Activated CD4-positive, alpha-beta T cell treated with anti-CD3 and anti-CD28 coated beads, Interleukin-2, Interleukin-4, amounts not matched to agents 100 ng/mL and 50 ng/mL, durations not matched to agents 16 hours and 8 hours (primary cell): ENCODE measurements at regions not wholly inside any gene's neighbourhood (a gene's known extent, or its start where the extent isn't known, plus 50 kb on each side); places are given as distances from the start of the nearest gene placed in this dataset.

Experiments
- DNase-seq: peaks from one replicate; pipeline ENCODE4 v3.0.0-alpha.2; 2020; ENCODE audit warnings: low spot score

- DNase-seq = no peak
Measured at GRCh38 chr2:158732573-158733429, 62.3 kb upstream of the DAPL1 start.

DNA sequence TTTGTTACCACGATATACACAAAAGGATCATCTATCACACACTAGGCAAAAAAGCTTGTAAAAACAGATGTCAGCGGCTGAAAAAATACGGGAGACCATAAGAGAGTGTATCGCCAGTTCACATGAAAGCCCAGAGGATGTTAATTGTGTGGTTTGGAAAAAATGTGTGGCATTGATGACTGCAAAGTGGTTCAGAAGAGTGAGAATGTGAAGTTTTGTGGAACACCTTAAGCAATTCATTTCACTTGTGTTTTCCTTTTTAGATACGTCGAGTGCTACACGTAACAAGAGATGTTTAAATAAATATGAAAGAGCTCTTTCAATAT lies 61.7 kb upstream of the DAPL1 start:
- no peak for DNase-seq

DNA sequence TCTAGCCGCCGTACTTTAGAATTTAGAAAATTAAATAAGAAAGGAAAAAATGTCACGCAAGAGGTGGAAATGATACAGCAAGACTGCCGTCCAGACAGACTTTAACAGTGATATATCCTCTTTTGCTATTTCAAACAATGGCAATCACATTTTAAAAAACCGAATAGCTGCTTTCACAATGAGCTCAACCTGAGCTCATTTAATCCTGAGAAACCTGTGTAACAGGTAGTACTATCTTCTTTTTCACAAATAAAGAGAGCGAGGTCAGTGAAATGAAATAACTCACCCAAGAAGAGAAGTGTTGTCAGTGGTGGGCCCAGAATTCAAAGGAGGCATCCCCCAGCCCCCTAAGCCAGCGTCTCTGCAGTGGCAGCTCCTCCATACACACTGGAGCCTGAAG lies 60.7 kb upstream of the DAPL1 start:
- no peak for DNase-seq

DNA sequence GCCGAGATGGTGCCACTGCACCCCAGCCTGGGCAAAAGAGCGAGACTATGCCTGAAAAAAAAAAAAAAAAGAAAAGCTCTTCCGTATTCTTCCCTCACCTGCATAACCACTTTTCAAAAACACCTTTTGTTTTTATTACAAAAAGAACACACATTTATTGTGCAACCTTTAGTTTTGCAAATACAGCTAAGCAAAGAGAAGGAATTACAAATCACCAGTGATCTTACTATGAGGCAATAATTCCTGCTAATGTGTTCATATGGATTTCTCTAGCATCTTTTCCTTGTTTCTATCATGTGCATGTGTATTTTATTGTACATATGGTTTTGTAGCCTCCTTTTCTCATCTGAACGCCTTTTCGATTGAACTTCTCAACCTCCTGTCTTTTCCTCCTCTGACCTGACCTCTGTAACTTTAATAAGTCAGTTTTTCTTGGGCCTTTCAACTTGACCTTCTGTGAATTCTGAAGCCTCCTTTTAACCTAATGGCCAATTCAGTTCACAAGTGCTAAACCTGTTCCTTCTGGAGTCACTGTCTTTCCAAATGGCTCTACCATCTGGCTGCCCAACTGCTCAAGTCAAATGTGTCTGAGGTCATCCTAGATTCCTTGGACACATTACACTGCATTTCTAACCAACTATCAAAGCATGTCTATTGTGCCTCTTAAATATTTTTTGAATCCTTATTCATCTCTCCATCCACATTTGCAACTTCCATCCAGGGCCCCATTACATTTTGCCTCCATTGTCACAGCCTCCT lies 59.1 kb upstream of the DAPL1 start:
- DNase-seq = no peak

DNA sequence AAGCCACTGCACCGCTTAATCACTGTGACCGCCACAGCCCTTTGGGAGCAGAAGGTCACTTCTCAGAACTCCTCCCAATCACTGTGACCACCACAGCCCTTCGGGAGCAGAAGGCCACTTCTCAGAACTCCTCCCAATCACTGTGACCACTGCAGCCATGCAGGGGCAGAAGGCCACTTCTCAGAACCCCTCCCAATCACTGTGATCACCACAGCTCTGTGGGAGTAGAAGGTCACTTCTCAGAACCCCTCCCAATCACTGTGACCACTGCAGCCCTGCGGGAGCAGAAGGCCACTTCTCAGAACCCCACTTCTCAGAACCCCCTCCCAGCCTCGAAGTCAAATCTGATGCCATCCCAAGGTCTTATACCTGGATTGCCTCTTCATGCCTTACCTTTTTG lies 56.8 kb upstream of the DAPL1 start:
- no peak for DNase-seq

- no peak for DNase-seq
Measured at GRCh38 chr2:158740127-158740526, 55.0 kb upstream of the DAPL1 start.

DNA sequence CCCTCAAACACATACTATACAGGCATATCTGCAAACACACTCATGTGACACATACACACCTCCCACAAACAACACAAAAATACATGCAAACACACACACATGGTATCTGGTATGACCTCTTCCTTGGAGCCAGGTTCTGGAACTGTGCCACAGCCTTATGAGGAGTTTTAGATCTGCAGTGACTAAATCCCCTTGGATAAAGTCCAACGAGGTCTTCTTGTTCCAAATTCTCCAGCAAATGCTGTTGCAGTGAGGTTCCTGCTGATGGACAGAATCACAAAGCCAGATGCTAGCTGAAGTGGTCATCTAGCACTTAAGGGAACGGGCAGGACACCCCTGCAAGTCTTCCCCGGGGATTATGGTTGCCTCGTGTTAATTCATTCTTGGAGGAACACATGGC lies 54.5 kb upstream of the DAPL1 start:
- DNase-seq = no peak

- no peak for DNase-seq
Measured at GRCh38 chr2:158741625-158742024, 53.5 kb upstream of the DAPL1 start.

- no peak for DNase-seq
Measured at GRCh38 chr2:158742536-158742935, 52.6 kb upstream of the DAPL1 start.

DNA sequence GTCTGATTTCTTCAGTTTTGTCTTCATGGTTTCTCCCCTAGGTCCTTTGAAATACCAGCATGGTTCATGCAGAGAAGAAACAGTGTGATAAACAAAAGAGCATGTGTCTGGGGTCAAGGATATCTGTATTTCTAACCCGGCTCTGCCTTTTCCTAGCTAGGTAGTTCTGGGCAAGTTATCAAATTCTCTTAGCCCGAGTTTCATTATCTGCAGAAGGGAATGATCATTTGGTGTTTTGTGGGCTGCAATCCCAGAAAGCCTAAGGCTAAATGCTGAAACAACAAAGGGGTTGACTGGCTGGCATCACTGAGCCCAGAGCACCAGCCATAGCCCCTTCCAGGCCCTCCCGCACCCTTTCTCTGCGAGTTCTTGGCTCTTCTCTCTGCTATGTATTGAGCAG lies 51.7 kb upstream of the DAPL1 start:
- no peak for DNase-seq

- no peak for DNase-seq
Measured at GRCh38 chr2:158743879-158744278, 51.2 kb upstream of the DAPL1 start.

DNA sequence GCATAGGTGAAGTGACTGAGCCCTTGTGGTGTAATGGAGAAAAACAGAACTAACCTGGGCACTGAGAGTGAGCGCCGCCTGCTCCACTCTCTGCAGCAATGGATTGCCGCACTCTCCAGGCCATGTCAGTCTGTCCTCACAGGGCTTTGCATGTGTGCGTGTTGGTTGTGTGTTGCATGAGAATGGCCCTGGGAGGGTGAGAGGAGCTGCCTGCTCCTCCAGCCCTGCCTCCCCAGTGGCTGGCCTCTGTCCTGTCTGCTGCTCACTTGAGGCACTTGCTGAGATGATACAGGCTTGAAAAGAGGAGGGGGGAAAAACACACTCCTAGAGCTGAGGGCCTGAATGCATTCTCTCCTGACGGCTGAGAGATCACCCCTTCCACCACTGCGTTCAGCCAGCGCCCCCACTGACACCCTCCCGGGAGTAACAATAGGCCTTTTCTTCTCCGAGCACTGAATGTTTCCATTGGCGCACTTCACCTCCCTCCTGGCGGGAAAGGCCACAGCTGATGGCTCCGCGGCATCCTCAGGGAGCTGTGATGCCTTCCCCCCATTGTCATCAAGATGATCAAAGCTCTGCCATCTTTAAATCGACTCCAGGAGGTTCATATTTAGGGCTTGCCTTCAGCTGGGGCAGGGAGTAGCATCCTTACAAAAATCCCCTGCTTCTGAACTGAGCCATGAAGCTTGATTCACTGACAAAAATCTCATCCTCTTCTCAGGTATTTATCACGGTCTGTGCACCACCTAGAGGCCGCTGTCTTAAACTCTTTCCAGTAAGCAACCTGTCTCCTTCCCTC lies 49.9 kb upstream of the DAPL1 start:
- peak; percentile 30 for DNase-seq
